Effector memory CD4-positive, alpha-beta T cell (primary cell): ENCODE measurements at regions not wholly inside any gene's neighbourhood (a gene's known extent, or its start where the extent isn't known, plus 50 kb on each side); places are given as distances from the start of the nearest gene placed in this dataset.
"Not testable (repeated sequence)": the region's sequence is repeated elsewhere in the genome, so short reads cannot be mapped to it uniquely, and the experiment has no call there.

Experiments
- DNase-seq, 3 donors: peaks; one replicate each; pipeline ENCODE4 v3.0.0-alpha.2; 2020
- H3K27ac ChIP-seq: 2 replicates; pipeline ENCODE4 v1.7.0; 2013; ENCODE audit warnings: mild to moderate bottlenecking, low read length, moderate library complexity; ENCODE audit not compliant: insufficient read depth, poor library complexity, severe bottlenecking
- H3K27me3 ChIP-seq: replicated peaks from 2 replicates; pipeline ENCODE4 v1.7.0; 2013; ENCODE audit warnings: mild to moderate bottlenecking, low read length; ENCODE audit not compliant: insufficient read depth, control insufficient read depth, poor library complexity, severe bottlenecking
- H3K36me3 ChIP-seq: 2 replicates; pipeline ENCODE4 v1.7.0; 2013; ENCODE audit warnings: mild to moderate bottlenecking, low read length, moderate library complexity; ENCODE audit not compliant: control insufficient read depth, insufficient read depth
- H3K4me1 ChIP-seq: 2 replicates; pipeline ENCODE4 v1.7.0; 2013; ENCODE audit warnings: low read length, mild to moderate bottlenecking; ENCODE audit not compliant: control insufficient read depth, insufficient read depth, poor library complexity, severe bottlenecking
- H3K4me3 ChIP-seq: 2 replicates; pipeline ENCODE4 v1.7.0; 2013; ENCODE audit warnings: low read length, low read depth, mild to moderate bottlenecking; ENCODE audit not compliant: insufficient read depth, poor library complexity, severe bottlenecking
- H3K9me3 ChIP-seq: 2 replicates; pipeline ENCODE4 v1.7.0; 2013; ENCODE audit warnings: mild to moderate bottlenecking, low read length, moderate library complexity; ENCODE audit not compliant: control insufficient read depth

- no peak for DNase-seq
- no peaks in the 10 kb centered on the region for H3K27me3 ChIP-seq
- no peak overlapping the region for H3K4me3 ChIP-seq
- no peaks in the 10 kb centered on the region for H3K36me3 ChIP-seq
- H3K4me1 ChIP-seq: no peaks in the 10 kb centered on the region
- no peaks in the 10 kb centered on the region for H3K9me3 ChIP-seq
- H3K27ac ChIP-seq: no peak overlapping the region
Observed at GRCh38 chr10:124249196-124249595, 155.8 kb upstream of the CHST15 start.

- no peak overlapping the region for H3K27ac ChIP-seq
- DNase-seq: no peak
- H3K9me3 ChIP-seq: no peaks in the 10 kb centered on the region
- H3K4me3 ChIP-seq: no peak overlapping the region
- H3K4me1 ChIP-seq: no peaks in the 10 kb centered on the region
- no peaks in the 10 kb centered on the region for H3K36me3 ChIP-seq
- H3K27me3 ChIP-seq: no peaks in the 10 kb centered on the region
Observed at GRCh38 chr10:124248056-124249045, 155.0 kb upstream of the CHST15 start.

- Histone ChIP-seq H3K36me3 (no peaks in the 10 kb centered on the region), H3K27ac (no peak overlapping the region), H3K4me1 (no peaks in the 10 kb centered on the region), H3K4me3 (no peak overlapping the region), H3K27me3 (no peaks in the 10 kb centered on the region), H3K9me3 (no peaks in the 10 kb centered on the region)
- no peak for DNase-seq
Observed at GRCh38 chr10:124245806-124246440, 152.5 kb upstream of the CHST15 start.

- Histone ChIP-seq H3K27me3 (no peaks in the 10 kb centered on the region), H3K9me3 (no peaks in the 10 kb centered on the region), H3K27ac (no peak overlapping the region), H3K4me3 (no peak overlapping the region), H3K36me3 (no peaks in the 10 kb centered on the region), H3K4me1 (no peaks in the 10 kb centered on the region)
- no peak for DNase-seq
Observed at GRCh38 chr10:124245191-124245590, 151.8 kb upstream of the CHST15 start.

- no peak for DNase-seq
- no peak overlapping the region for H3K4me3 ChIP-seq
Observed at GRCh38 chr10:124244256-124244877, 151.0 kb upstream of the CHST15 start.

GRCh38 chr10:124243702-124244121, 150.3 kb upstream of the CHST15 start:
- Histone ChIP-seq H3K27me3 (no peaks in the 10 kb centered on the region), H3K9me3 (no peaks in the 10 kb centered on the region), H3K36me3 (no peaks in the 10 kb centered on the region), H3K4me3 (no peak overlapping the region), H3K4me1 (no peaks in the 10 kb centered on the region), H3K27ac (no peak overlapping the region)
- DNase-seq: no peak

More at GRCh38 chr10:124244256-124244877, 151.0 kb upstream of the CHST15 start:
- Histone ChIP-seq H3K36me3 (no peaks in the 10 kb centered on the region), H3K27me3 (no peaks in the 10 kb centered on the region), H3K4me1 (no peaks in the 10 kb centered on the region), H3K27ac (no peak overlapping the region), H3K9me3 (no peaks in the 10 kb centered on the region)

- no peak for DNase-seq
- H3K4me1 ChIP-seq: no peaks in the 10 kb centered on the region
- H3K9me3 ChIP-seq: no peaks in the 10 kb centered on the region
- H3K27me3 ChIP-seq: no peaks in the 10 kb centered on the region
- no peak overlapping the region for H3K27ac ChIP-seq
- H3K36me3 ChIP-seq: no peaks in the 10 kb centered on the region
- H3K4me3 ChIP-seq: no peak overlapping the region
Observed at GRCh38 chr10:124242791-124243190, 149.4 kb upstream of the CHST15 start.

- Histone ChIP-seq H3K9me3 (no peaks in the 10 kb centered on the region), H3K36me3 (no peaks in the 10 kb centered on the region), H3K27me3 (no peaks in the 10 kb centered on the region), H3K4me3 (no peak overlapping the region), H3K4me1 (no peaks in the 10 kb centered on the region), H3K27ac (no peak overlapping the region)
- no peak for DNase-seq
Observed at GRCh38 chr10:124242365-124242764, 149.0 kb upstream of the CHST15 start.

GRCh38 chr10:124241510-124241909, 148.1 kb upstream of the CHST15 start:
- not testable (repeated sequence) for H3K4me1 ChIP-seq

More at GRCh38 chr10:124241510-124241909, 148.1 kb upstream of the CHST15 start:
- H3K27ac ChIP-seq, DNase-seq, H3K36me3 ChIP-seq, H3K4me3 ChIP-seq, H3K9me3 ChIP-seq, H3K27me3 ChIP-seq: not testable (repeated sequence)
